Neuronal stem cell (in vitro differentiated cells): ENCODE measurements at regions not wholly inside any gene's neighbourhood (a gene's known extent, or its start where the extent isn't known, plus 50 kb on each side); places are given as distances from the start of the nearest gene placed in this dataset.

Experiments
- DNase-seq: peaks from one replicate; pipeline ENCODE4 v3.0.0-alpha.2; 2013; ENCODE audit warnings: low spot score
- H2AFZ ChIP-seq: one replicate; pipeline ENCODE4 v1.6.1; 2013; ENCODE audit warnings: mild to moderate bottlenecking, low read length, inconsistent platforms
- H2AK5ac ChIP-seq: 2 replicates; pipeline ENCODE4 v1.6.1; 2013; ENCODE audit warnings: low read depth, mild to moderate bottlenecking, inconsistent platforms, low read length, moderate library complexity, mixed read lengths
- H2BK120ac ChIP-seq: 2 replicates; pipeline ENCODE4 v1.6.1; 2013; ENCODE audit warnings: low read depth, mild to moderate bottlenecking, inconsistent platforms, low read length, moderate library complexity, mixed read lengths
- H2BK12ac ChIP-seq: one replicate; pipeline ENCODE4 v1.6.1; 2013; ENCODE audit warnings: low read length, inconsistent platforms
- H2BK15ac ChIP-seq: 2 replicates; pipeline ENCODE4 v1.6.1; 2013; ENCODE audit warnings: mild to moderate bottlenecking, low read length, inconsistent platforms, mixed read lengths
- H2BK5ac ChIP-seq: one replicate; pipeline ENCODE4 v1.6.1; 2013; ENCODE audit warnings: inconsistent platforms, mild to moderate bottlenecking, low read length, moderate library complexity
- H3K14ac ChIP-seq: one replicate; pipeline ENCODE4 v1.6.1; 2013; ENCODE audit warnings: low read length, inconsistent platforms
- H3K18ac ChIP-seq: 2 replicates; pipeline ENCODE4 v1.6.1; 2013; ENCODE audit warnings: low read length, inconsistent platforms
- H3K23ac ChIP-seq: 2 replicates; pipeline ENCODE4 v1.6.1; 2013; ENCODE audit warnings: low read depth, mild to moderate bottlenecking, mixed read lengths, low read length, inconsistent platforms; ENCODE audit not compliant: poor library complexity
- H3K27ac ChIP-seq: replicated peaks from 3 replicates; pipeline ENCODE4 v1.5.1; 2013; ENCODE audit warnings: low read length, inconsistent platforms
- H3K27me3 ChIP-seq, 3 experiments: 2 replicates each; pipeline ENCODE4 v1.6.1; 2013; ENCODE audit warnings: low read length in 3 of 3, mild to moderate bottlenecking in 2 of 3, inconsistent platforms in 1 of 3, low read depth in 1 of 3, mixed read lengths in 1 of 3, moderate library complexity in 1 of 3; ENCODE audit not compliant: control insufficient read depth in 3 of 3, insufficient read depth in 3 of 3
- H3K36me3 ChIP-seq, 2 donors: replicated peaks in 1 of 2; 2 replicates each; pipeline ENCODE4 v1.6.1; 2013; ENCODE audit warnings: low read length in 2 of 2; ENCODE audit not compliant: control insufficient read depth in 2 of 2, insufficient read depth in 2 of 2
- H3K4ac ChIP-seq: 2 replicates; pipeline ENCODE4 v1.6.1; 2013; ENCODE audit warnings: inconsistent platforms, mild to moderate bottlenecking, low read length, moderate library complexity
- H3K4me1 ChIP-seq, 2 donors: 1 replicate in 1 of 2; 2 replicates in 1 of 2; pipeline ENCODE4 v1.6.1; 2013; ENCODE audit warnings: low read length in 2 of 2, low read depth in 1 of 2; ENCODE audit not compliant: control insufficient read depth in 2 of 2, insufficient read depth in 1 of 2
- H3K4me2 ChIP-seq: one replicate; pipeline ENCODE4 v1.6.1; 2013; ENCODE audit warnings: mild to moderate bottlenecking, low read length, inconsistent platforms; ENCODE audit not compliant: insufficient read depth, poor library complexity, severe bottlenecking
- H3K4me3 ChIP-seq, 2 donors: 2 replicates each; pipeline ENCODE4 v1.5.1; 2013; ENCODE audit warnings: low read length in 2 of 2, mild to moderate bottlenecking in 2 of 2, inconsistent platforms in 1 of 2, moderate library complexity in 1 of 2
- H3K79me1 ChIP-seq: one replicate; pipeline ENCODE4 v1.6.1; 2013; ENCODE audit warnings: low read depth, mild to moderate bottlenecking, inconsistent platforms, low read length, moderate library complexity
- H3K9ac ChIP-seq: one replicate; pipeline ENCODE4 v1.6.1; 2013; ENCODE audit warnings: mild to moderate bottlenecking, low read depth, low read length, inconsistent platforms; ENCODE audit not compliant: poor library complexity
- H3K9me3 ChIP-seq, 2 donors: replicated peaks in 1 of 2; 2 replicates each; pipeline versions ENCODE3 to v1.6.1; 2013; ENCODE audit warnings: low read length in 2 of 2, mild to moderate bottlenecking in 2 of 2, inconsistent platforms in 1 of 2, low read depth in 1 of 2, mixed read lengths in 1 of 2, moderate library complexity in 1 of 2; ENCODE audit not compliant: control insufficient read depth in 2 of 2, insufficient read depth in 1 of 2
- H4K8ac ChIP-seq: one replicate; pipeline ENCODE4 v1.6.1; 2013; ENCODE audit warnings: low read depth, mild to moderate bottlenecking, inconsistent platforms, low read length, moderate library complexity
- H4K91ac ChIP-seq: one replicate; pipeline ENCODE4 v1.6.1; 2013; ENCODE audit warnings: low read length, low read depth, mild to moderate bottlenecking, inconsistent platforms; ENCODE audit not compliant: poor library complexity
- WGBS, 2 donors: extraction: QIAGEN DNeasy Blood & Tissue Kit; methylation state at CpG; one replicate each; pipeline ENCODE4 v1.1.7; 2013; ENCODE audit warnings: missing lambda C conversion rate in 2 of 2, mixed read lengths in 1 of 2; ENCODE audit not compliant: insufficient read length in 2 of 2, insufficient replicate concordance in 1 of 2; ENCODE audit errors: extremely low coverage in 2 of 2; 5-methylcytosine and 5-hydroxymethylcytosine counted together

- H2AFZ ChIP-seq: peak overlapping the region; percentile 65
- no peak overlapping the region for H3K23ac ChIP-seq
- H3K4me2 ChIP-seq: no peak overlapping the region
- no peaks in the 10 kb centered on the region for H3K27me3 ChIP-seq
- H3K18ac ChIP-seq: no peak overlapping the region
- no peak overlapping the region for H3K4me3 ChIP-seq
- H4K91ac ChIP-seq: no peak overlapping the region
- no peak overlapping the region for H3K14ac ChIP-seq
- no CpG with 5 or more reads among the region's 4 CpGs for WGBS, 2 donors
- H3K4ac ChIP-seq: no peak overlapping the region
- H3K79me1 ChIP-seq: no peaks in the 10 kb centered on the region
- no peak for DNase-seq
- H2BK15ac ChIP-seq: no peak overlapping the region
- no peak overlapping the region for H2BK120ac ChIP-seq
- H2AK5ac ChIP-seq: no peak overlapping the region
- H2BK12ac ChIP-seq: no peak overlapping the region
- H3K9me3 ChIP-seq: no peaks in the 10 kb centered on the region
- H3K4me1 ChIP-seq: peaks cover 1 to 4% of the 10 kb centered on the region in 2 donors
- no peak overlapping the region for H2BK5ac ChIP-seq
- H3K36me3 ChIP-seq: no peaks in the 10 kb centered on the region
- no peak overlapping the region for H3K9ac ChIP-seq
- no peak overlapping the region for H4K8ac ChIP-seq
- H3K27ac ChIP-seq: no peak overlapping the region
Observed at GRCh38 chr1:200336101-200336845, 73.6 kb downstream of the ZNF281 start.

- Histone ChIP-seq H3K4me3 (no peak overlapping the region), H2BK120ac (no peak overlapping the region), H3K18ac (no peak overlapping the region), H3K79me1 (no peaks in the 10 kb centered on the region), H4K91ac (no peak overlapping the region), H3K9me3 (no peaks in the 10 kb centered on the region), H2BK5ac (no peak overlapping the region), H3K36me3 (no peaks in the 10 kb centered on the region), H3K9ac (no peak overlapping the region), H3K14ac (no peak overlapping the region), H3K23ac (no peak overlapping the region), H3K27me3 (no peaks in the 10 kb centered on the region), H3K27ac (no peak overlapping the region), H2AK5ac (no peak overlapping the region), H3K4me2 (no peak overlapping the region), H2AFZ (no peak overlapping the region), H2BK12ac (no peak overlapping the region), H3K4me1 (peaks cover 4 to 14% of the 10 kb centered on the region in 2 donors), H4K8ac (no peak overlapping the region), H2BK15ac (no peak overlapping the region), H3K4ac (no peak overlapping the region)
- WGBS, 2 donors: no CpG with 5 or more reads among the region's 2 CpGs
- DNase-seq: no peak
Observed at GRCh38 chr1:200334661-200335256, 75.1 kb downstream of the ZNF281 start.

GRCh38 chr1:200333329-200333728 lies 76.5 kb downstream of the ZNF281 start:
- Histone ChIP-seq H3K9ac (no peak overlapping the region), H3K27me3 (peaks cover 0 to 2% (median 0%) of the 10 kb centered on the region in 3 experiments), H2BK12ac (no peak overlapping the region), H3K36me3 (no peaks in the 10 kb centered on the region), H2AFZ (no peak overlapping the region), H2BK15ac (no peak overlapping the region), H3K18ac (no peak overlapping the region), H3K14ac (no peak overlapping the region), H3K4me2 (no peak overlapping the region), H2AK5ac (no peak overlapping the region), H2BK5ac (no peak overlapping the region), H4K8ac (no peak overlapping the region), H3K4ac (no peak overlapping the region), H3K9me3 (no peaks in the 10 kb centered on the region), H3K27ac (no peak overlapping the region), H3K79me1 (no peaks in the 10 kb centered on the region), H3K4me1 (peaks cover 6 to 14% of the 10 kb centered on the region in 2 donors), H3K23ac (no peak overlapping the region), H2BK120ac (no peak overlapping the region), H3K4me3 (no peak overlapping the region), H4K91ac (no peak overlapping the region)
- WGBS, 2 donors: no CpG with 5 or more reads among the region's 7 CpGs
- DNase-seq: no peak

GRCh38 chr1:200332716-200333115 lies 77.1 kb downstream of the ZNF281 start:
- H2AFZ ChIP-seq: no peak overlapping the region
- no peak overlapping the region for H4K91ac ChIP-seq
- no peak overlapping the region for H3K14ac ChIP-seq
- H3K27me3 ChIP-seq: peaks cover 0 to 2% (median 0%) of the 10 kb centered on the region in 3 experiments
- H3K4me2 ChIP-seq: no peak overlapping the region
- H3K4ac ChIP-seq: no peak overlapping the region
- H2BK5ac ChIP-seq: no peak overlapping the region
- no peak overlapping the region for H3K27ac ChIP-seq
- H2AK5ac ChIP-seq: no peak overlapping the region
- no peak overlapping the region for H2BK12ac ChIP-seq
- H2BK120ac ChIP-seq: no peak overlapping the region
- H3K23ac ChIP-seq: no peak overlapping the region
- H3K4me1 ChIP-seq: peaks cover 6 to 14% of the 10 kb centered on the region in 2 donors
- no peak for DNase-seq
- H3K36me3 ChIP-seq: no peaks in the 10 kb centered on the region
- no peak overlapping the region for H3K18ac ChIP-seq
- no peak overlapping the region for H2BK15ac ChIP-seq
- no peak overlapping the region for H4K8ac ChIP-seq
- no peak overlapping the region for H3K9ac ChIP-seq
- no peak overlapping the region for H3K4me3 ChIP-seq
- H3K9me3 ChIP-seq: no peaks in the 10 kb centered on the region
- H3K79me1 ChIP-seq: no peaks in the 10 kb centered on the region
